Amniotic stem cell (primary cell): ENCODE measurements at regions not wholly inside any gene's neighbourhood (a gene's known extent, or its start where the extent isn't known, plus 50 kb on each side); places are given as distances from the start of the nearest gene placed in this dataset.
"Not testable (repeated sequence)": the region's sequence is repeated elsewhere in the genome, so short reads cannot be mapped to it uniquely, and the experiment has no call there.

ENCODE experiments used
- DNase-seq: peaks from one replicate; lab custom pipeline; 2025; lab: John Stamatoyannopoulos, UW

DNA sequence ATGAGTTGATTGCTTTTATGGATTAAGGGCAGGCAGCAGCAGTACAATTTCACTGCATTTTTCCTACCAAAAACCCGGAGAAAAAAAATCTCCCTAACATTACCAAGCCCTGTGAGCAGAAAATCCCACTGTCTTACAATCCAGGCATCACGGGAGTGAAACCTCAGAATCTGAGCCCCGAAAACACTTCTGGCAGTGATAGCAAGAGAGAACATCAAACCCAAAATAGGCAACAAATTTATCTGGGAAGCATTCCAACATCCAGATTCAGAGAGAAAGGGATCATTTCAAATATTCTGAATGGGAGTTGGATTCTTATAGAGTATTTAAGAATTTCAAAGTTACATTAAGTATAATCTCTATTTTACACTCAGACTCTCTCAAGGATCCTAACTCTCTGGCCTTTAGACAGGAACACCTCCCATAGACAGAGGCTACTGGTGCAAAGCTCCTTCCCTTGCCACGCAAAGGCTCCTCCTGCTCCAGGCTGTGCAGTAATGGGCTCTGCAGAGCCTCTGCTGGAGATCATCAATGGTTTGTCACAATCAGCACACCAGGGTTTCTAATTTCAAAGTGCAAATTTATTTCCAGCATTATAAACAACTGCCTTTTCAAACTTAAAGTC lies 256.9 kb downstream of the PARM1 start:
- no peak for DNase-seq

DNA sequence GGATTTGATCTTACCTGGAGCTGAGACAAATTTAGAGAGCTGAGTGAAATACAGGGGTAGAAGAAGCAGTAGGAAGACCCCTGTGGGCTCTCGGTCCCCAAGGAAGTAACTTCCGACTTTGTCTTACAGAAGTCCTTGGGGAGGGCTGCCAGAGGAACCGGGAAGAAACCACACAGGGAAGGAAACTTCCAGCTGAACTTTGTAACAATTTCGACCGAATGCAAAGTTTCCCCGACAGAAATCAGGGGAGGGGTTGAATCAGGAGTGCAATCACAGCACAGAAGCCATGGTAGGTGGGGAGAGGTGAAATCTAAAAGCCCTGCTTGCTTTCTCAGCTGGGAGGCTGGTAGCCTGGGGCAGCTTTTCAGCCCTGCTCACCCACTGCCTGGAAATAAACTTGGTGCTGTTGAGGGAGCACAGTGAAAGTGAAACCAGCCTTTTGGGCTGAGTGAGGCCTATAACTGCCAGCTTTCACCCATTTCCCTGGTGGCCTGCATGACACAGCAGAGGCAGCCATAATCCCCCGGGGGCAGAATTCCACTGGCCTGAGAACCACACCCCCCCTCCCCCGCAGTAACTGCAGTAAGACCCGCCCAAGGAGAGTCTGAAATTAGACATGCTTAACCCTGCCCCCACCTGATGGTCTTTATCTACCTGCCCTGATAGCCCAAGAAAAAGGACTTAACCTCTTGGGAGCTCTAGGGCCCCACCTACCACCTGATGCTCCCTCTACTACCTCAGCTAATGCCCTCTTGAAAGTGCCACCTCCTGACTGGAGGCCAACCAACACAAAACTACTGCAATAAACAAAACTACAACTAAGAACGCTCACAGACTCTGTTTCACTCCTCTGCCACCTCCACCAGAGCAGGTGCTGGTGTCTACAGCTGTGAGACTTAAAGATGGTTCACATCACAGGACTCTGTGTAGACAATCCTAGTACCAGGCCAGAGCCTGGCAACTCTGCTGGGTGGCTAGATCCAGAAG lies 248.2 kb downstream of the PARM1 start:
- no peak for DNase-seq

DNA sequence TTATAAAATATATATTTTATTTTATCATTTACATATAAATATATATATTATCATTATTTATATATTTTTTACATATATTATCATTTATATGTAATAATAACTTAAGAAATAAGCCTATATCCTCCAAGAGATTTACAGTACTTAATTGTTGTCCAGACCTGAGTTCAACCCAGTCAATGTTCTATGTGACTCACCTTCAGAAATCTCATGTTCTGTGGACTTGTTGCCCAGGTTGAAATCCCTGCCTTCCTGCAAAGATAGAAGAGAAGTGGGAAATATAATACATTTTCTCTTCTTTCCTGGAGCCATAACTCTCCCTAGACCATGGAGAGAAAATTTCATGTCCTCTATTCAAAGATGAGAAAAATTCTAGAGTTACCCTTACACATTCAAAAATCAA lies 247.3 kb downstream of the PARM1 start:
- DNase-seq = no peak

DNA sequence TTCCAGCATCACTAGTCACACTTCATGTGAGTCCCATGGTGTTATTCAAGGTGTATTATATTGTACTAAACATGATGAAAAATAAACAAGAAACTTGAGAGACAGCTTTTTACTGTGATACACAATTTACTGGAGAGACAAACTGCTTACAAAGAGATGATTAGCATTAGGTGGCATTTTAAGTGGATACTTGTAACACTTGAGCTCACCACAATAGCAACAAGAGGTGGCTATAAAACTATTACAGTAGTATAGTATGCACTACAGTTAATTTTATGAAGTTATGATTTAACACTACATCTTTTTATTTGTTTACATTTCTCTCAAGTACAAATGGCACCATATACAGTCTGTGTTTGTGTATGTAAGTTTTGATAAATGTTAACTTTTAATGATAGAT lies 246.6 kb downstream of the PARM1 start:
- no peak for DNase-seq

DNA sequence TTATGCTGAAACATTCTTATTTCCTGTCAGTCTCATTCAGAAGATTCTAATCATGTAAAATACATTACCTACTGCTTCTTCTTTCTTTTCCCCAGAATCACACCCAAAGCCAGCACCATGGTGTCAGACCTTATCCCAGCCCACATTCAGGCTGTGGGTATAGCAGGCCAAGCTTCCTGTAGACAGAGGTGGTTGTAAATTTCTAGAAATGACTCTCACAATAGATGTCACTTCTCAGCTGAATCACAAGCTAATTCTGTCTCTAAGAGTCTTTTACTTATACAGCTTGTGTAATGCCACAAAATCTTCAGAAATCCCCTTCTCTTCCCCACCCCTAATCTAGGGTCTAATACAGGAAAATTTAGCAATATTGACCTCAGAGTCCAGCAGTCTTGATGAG lies 239.6 kb downstream of the PARM1 start:
- DNase-seq = no peak

DNA sequence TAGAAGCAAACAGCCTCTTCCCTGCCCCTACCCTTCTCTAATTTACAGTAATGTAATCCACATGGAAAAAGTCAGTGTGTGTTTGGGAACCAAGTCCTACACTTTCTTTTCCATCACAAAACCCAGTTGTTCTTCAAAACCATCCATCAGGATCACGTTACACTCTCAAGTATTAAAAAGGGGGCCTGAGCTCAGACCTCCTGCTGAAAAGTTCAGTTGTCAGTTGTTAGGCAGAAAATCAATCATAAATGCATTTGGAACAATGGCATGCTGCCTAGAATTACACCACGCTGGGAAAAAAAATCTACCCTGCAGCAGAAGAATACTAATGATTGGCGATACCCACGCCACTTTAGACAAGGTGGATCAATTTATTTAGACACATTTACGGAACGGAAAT lies 236.5 kb downstream of the PARM1 start:
- DNase-seq = no peak

DNA sequence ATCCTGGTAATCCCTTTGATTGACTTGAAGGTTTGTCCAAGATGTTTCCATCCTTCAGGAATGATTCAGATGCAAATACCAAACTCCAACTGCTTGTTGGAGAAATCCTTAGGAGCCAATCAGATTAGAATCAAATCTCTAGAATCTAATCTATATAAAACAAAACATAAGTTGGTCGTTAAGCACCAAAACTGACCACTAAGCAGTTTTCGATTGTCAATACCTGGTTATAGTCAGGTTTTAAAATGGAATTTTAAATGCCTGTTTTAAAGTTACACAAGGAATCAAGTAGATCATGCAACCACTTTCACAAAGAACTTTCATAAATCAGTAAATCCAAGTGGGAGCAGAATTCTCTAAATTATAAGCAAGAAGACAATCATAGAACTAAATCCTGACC lies 236.1 kb downstream of the PARM1 start:
- no peak for DNase-seq

DNA sequence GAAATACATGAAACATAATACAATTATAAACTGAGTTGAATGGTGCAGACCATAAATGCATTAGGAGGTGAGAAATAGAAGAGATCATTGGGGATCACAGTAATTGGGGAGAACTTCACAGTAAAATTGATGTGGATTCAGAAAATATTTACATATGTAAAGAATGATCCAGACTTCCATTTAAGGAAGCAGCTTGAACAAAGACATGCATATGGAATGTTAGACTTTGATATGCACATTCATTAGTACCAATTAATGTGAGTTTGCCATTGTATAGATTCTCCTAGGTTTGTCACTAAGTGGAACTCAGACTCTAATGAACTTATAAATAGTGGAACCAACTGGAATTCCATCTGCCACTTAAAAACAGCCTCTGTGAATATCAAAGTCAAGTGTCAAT lies 235.6 kb downstream of the PARM1 start:
- DNase-seq = no peak

DNA sequence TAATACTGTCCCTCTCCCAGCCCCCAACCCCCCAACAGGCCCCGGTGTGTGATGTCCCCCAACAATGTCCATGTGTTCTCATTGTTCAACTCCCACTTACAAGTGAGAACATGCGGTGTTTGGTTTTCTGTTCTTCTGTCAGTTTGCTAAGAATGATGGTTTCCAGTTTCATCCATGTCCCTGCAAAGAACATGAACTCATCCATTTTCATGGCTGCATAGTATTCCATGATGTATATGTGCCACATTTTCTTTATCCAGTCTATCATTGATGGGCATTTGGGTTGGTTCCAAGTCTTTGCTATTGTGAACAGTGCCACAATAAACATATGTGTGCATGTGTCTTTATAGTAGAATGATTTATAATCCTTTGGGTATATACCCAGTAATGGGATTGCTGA lies 232.2 kb downstream of the PARM1 start:
- not testable (repeated sequence) for DNase-seq

DNA sequence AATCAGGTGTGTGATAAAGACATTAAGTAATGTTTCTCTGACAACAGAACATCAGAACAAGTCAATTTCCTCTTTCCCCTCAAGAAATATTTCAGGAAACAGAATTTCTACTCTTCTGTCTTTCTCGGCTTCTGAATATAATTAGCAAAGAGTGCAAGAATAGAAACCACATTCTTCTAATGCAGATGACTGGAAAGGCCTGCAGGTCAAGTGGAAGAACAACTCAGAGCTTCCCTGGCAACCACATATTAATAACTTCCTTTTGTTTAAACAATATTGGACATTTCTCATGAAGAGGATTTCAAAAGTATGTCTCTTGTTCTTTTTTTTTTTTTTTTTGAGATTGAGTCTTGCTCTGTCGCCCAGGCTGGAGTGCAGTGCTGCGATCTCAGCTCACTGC lies 225.5 kb downstream of the PARM1 start:
- DNase-seq = no peak

DNA sequence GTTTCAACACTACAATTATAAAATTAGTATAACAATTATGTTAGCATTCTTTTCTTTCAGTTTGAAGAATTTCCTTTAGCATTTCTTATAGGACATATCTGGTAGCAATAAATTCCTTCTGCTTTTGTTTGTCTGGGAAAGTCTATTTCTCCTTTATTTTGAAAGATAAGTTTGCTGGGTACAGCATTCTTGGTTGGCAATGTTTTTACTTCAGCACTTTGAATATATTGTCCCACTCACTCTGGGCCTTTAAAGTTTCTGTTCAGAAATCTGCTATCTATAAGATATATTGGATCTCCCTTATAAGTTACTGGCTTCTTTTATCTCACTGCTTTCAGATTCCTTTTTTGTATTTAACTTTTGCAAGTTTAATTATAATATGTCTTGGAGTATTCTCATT lies 222.1 kb downstream of the PARM1 start:
- DNase-seq = no peak

DNA sequence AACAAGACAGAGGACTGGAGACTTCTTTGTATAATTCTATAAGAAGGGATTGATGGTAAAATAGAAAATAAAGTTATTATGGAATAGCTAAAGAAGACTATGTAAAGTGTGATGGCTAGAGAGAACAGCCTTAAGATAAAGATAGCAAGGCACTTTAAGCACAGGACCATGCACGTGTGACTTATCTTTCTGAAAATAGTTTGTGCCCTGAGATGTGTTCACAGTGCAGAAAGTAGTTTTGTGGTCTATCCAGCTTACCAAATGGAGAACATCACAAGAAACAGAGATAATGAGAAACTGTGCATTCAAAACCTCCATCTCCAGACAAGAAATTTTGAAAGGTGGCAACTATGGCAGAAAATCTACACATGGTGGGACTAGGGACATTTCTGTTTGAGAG lies 213.3 kb downstream of the PARM1 start:
- no peak for DNase-seq

DNA sequence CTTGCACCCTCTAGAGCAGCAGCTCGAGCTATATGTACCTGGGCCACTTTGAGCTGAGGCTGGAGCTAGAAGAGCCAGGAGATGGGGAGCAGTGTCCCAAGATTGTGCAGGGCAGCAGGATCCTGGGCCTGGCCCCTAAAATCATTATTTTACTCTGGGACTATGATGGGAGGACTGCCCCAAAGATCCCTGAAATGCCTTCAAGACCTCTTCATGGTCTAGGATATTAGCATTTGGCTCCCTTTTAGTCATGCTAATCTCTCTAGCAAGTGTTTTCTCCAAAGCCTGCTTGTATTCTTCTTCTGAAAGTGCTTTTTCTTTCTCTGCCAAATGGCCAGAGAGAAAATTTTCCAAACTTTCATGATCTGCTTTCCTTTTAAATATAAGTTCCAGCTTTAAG lies 211.6 kb downstream of the PARM1 start:
- no peak for DNase-seq

DNA sequence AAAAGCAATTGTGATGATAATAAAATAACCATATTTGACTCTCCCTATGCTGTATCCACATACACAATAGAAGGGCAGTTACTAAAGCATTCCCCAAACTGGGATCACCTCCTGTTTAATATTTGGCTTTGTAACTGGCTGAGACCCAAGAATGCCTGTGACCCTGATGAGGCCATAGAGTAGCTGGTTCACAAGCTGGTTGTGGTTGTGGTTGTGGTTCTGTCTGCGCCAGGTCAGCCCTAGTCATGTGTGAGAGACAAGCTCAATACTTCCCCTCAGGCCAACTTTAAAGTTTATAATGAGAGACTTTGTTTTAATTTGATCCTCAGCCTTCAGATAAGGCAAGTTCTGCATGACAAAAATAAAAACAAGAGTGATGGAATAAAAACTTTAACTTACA lies 209.9 kb downstream of the PARM1 start:
- no peak for DNase-seq

DNA sequence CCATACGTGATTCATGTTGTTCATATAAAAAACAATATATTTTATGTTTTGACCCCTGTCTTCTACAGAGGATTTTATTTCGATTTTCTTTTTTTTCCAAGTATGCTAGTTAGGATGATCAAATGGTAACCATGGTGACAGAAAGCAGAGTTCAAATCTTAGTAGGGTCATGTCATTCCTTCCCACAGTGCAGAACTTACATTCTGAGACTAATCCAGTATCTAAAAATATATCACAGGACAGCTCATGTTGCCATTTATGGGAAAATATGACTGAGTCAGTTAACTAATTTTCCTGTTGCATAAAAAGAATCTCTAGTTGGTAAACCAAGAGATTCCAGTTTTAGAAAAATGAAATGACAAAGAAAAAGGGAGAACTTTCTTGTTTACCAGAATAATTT lies 209.5 kb downstream of the PARM1 start:
- DNase-seq = no peak

DNA sequence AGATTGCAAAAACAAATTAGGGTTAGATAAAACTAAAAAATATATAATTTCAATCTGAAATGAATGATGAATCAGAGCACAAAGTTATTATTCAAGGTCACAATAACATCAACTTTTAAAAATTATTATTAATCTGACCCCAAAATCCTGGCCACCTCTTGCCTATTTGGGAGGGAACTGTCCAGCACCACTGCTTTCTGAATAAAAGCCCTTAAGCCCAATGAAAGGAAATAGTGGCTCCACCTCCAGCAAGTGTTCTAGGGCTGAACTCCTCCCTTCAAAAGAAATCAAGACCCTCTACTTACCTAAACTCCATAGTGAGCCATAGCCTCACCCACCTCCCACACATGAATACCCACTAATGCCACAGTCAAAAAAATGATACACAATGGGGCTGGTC lies 208.2 kb downstream of the PARM1 start:
- no peak for DNase-seq

DNA sequence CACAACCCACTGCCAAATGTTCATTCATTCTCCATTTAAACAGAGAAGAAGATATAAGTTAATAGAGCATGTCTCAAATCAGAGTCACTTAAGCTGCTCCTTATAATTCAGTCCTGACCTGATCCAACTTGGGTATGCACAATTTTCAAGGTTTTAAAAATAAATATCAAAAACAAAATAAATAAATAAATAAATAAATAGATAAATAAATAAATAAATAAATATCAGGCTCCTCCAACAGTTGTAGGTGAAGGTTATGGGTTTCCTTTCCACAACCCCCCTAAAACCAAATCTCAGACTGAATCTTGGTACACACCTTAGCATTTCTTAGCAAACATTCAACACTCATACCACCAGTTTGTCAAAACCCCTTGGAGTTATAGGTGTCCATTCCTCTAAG lies 204.4 kb downstream of the PARM1 start:
- DNase-seq = no peak

DNA sequence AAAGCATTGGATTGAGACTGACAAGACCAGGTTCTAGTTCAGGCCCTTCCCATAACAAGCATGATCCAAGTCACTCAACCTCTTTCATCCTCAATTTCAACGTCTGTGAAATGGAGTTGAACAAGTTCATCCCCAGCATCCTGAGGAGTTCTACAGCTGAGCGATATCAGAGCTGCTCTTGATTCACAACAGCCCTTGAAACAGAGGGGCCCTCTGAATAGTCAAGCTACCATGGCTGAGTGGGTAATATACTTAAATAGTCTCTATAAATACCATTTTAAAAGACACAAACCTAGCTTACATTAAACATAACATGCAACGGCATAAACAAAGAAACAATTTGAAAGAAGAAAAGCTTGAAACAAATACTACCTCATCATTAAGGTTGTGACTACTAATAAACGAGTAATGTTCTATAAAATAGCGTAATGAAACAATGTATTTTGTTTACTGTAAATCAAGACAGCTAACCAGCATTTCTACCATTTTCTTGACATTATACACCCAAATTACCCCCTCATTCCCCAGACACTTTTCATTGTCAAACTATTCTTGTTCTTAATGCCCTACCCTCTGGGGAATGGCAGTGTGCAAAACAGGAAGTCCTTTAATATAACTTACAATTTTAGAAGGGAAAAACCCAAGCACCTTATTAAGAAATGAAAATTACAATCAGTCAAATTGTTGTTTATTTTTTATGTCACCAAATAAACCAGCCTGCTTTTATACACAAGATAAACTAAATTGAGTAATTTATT lies 202.3 kb downstream of the PARM1 start:
- DNase-seq = no peak

DNA sequence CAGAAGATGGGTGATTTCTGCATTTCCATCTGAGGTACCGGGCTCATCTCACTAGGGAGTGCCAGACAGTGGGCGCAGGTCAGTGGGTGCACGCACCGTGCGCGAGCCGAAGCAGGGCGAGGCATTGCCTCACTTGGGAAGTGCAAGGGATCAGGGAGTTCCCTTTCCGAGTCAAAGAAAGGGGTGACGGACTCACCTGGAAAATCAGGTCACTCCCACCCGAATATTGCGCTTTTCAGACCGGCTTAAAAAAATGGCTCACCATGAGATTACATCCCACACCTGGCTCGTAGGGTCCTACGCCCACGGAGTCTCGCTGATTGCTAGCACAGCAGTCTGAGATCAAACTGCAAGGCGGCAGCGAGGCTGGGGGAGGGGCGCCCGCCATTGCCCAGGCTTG lies 194.0 kb downstream of the PARM1 start:
- not testable (repeated sequence) for DNase-seq

DNA sequence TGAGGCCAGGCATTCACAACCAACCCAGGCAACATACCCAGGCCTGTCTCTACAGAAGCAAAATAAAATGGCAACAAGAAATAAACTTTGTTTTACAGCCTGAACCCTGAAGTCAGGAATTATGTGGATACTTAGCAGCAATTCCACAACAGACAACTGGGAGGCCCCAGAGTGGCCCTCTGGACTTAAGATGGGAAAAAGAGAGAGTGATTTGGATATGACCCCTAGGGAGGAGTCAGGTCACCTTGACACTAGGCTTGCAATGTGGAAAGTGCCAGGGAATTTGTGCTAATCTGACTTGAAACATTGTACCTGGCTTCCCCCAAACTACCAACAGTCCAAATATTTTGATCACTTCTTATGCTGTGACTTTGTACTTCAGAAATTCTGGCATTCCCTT lies 193.1 kb downstream of the PARM1 start:
- no peak for DNase-seq

DNA sequence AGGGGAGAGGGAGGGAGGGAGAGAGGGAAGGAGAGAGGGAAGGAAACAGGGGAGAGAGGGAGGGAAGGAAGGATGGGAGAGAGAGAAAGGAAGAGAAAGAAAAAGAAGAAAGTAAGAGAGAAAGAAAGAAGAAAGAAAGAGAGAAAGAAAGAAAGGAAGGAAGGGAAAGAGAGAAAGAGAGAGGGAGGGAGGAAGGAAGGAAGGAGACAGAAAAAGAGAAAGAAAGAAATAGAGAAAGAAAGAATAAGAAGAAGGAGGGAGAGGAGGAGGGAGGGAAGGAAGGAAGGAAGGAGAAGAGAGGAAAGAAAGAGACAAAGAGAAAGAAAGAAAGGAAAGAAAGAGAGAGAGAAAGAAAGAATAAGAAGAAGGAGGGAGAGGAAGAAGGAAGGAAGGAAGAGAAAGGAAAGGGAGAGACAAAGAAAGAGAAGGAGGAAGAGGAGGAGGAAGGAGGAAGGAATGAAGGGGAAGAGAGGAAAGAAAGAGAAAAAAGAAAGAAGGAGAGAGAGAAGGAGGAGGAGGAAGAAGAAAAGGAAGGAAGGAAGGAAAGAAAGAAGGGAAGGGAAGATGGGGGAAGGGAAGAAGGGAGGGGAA lies 189.6 kb downstream of the PARM1 start:
- no peak for DNase-seq

DNA sequence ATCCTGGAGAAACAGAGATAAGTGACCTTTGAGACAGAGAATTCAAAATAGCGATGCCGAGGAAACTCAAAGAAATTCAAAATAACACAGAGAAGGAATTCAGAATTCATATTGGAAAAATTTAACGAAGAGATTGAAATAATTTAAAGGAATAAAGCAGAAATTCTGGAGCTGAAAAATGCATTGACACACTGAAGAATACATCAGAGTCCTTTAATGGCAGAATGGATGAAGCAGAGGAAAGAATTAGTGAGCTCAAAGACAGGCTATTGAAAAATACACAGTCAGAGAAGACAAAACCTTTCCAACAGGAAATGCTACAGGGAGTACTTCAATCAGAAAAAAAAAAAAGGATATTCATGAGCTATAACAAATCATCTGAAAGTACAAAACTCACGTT lies 185.8 kb downstream of the PARM1 start:
- DNase-seq = no peak

DNA sequence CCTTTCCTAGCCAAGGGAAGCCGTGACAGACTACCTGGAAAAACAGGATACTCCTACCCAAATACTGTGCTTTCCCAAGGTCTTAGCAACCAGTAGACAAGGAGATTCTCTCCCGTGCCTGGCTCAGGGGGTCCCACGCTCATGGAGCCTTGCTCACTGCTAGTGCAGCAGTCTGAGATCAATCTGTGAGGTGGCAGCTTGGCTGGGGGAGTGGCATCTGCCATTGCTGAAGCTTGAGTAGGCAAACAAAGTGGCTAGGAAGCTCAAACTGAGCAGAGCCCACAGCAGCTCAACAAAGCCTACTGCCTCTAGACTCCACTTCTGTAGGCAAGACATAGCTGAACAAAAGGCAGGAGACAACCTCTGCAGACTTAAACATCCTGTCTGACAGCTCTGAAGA lies 177.1 kb downstream of the PARM1 start:
- no peak for DNase-seq
